GM12892 (cell line): ENCODE measurements at regions not wholly inside any gene's neighbourhood (a gene's known extent, or its start where the extent isn't known, plus 50 kb on each side); places are given as distances from the start of the nearest gene placed in this dataset.

Source experiments
- POLR2A ChIP-seq: IDR thresholded peaks from 2 replicates; pipeline ENCODE4 v1.6.1; 2011; ENCODE audit warnings: low read depth, low read length, control low read depth
- POLR2AphosphoS5 ChIP-seq: IDR thresholded peaks from 2 replicates; pipeline ENCODE4 v1.6.1; 2011; ENCODE audit warnings: low read depth, low read length, control low read depth
- TAF1 ChIP-seq: IDR thresholded peaks from 2 replicates; pipeline ENCODE4 v1.6.1; 2011; ENCODE audit warnings: low read depth, mild to moderate bottlenecking, control low read depth, low read length, borderline replicate concordance

DNA sequence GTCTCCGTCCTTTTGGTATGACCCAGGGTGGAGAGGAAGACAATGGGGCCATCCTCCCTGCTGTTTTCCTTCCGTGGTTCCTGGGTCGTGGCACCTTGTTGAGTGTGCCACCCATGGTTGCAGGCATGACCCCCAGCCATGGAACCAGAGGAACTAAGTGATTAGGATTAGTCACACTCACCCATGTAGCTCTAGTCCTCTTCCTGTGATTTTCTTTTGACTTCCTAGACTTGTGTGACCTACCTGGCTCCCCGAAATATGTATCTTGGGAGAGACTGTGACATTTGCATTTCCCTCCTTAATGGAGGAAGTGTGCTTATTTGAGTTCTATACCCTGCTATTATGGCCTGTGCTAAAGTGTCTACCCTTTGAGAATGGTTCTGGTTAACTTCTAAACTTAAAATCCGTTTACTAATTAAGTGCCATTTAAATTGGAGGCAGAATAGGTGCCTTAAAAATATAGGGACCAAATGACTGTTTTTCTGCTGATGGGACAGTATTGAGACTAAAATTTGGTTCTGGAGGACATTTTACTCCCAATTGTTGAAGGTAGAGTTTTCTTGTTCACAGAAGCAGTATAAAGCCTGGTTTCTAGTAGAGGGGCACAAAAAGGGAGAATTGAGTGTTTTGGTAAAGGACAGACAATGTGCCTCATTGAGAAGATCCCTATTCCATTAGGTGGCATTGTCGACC lies 545.6 kb downstream of the HDGFL1 start:
- no peak for TF ChIP-seq POLR2A
- no peak for TF ChIP-seq POLR2AphosphoS5
- TF ChIP-seq TAF1 = no peak
